ENCODE measurements at regions not wholly inside any gene's neighbourhood (a gene's known extent, or its start where the extent isn't known, plus 50 kb on each side); places are given as distances from the start of the nearest gene placed in this dataset.

DNA sequence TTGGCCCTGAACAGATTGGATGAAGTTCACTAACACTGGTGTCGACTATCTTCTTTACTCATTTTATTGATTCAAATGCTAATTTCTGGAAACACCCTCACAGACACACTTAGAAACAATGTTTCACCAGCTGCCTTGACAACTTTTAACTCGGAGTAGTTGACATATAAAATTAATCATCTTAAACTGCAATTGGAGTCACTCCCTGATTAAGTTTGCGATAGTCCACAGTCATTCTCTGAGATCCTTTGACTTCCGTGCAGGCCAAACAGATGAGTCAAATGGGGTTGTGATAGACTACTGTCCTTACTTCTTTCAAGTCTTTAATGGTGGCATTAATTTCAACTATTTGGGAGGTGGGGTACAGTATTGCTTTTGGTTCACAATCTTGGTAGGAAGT lies 114.4 kb upstream of the PCSK1 start:
- TF ChIP-seq KDM1A (IDR thresholded peaks at IDR 0.05; ENCODE audit: low read depth): no peak
- TF ChIP-seq NR3C1 (IDR thresholded peaks at IDR 0.05): no peak
- TF ChIP-seq, protein P1, sequence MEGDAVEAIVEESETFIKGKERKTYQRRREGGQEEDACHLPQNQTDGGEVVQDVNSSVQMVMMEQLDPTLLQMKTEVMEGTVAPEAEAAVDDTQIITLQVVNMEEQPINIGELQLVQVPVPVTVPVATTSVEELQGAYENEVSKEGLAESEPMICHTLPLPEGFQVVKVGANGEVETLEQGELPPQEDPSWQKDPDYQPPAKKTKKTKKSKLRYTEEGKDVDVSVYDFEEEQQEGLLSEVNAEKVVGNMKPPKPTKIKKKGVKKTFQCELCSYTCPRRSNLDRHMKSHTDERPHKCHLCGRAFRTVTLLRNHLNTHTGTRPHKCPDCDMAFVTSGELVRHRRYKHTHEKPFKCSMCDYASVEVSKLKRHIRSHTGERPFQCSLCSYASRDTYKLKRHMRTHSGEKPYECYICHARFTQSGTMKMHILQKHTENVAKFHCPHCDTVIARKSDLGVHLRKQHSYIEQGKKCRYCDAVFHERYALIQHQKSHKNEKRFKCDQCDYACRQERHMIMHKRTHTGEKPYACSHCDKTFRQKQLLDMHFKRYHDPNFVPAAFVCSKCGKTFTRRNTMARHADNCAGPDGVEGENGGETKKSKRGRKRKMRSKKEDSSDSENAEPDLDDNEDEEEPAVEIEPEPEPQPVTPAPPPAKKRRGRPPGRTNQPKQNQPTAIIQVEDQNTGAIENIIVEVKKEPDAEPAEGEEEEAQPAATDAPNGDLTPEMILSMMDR (IDR thresholded peaks at IDR 0.05): no peak
- TF ChIP-seq CEBPB (IDR thresholded peaks at IDR 0.05): no peak
- TF ChIP-seq, protein P2, sequence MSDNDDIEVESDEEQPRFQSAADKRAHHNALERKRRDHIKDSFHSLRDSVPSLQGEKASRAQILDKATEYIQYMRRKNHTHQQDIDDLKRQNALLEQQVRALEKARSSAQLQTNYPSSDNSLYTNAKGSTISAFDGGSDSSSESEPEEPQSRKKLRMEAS (IDR thresholded peaks at IDR 0.05): no peak
- TF ChIP-seq RFX5 (IDR thresholded peaks at IDR 0.05): no peak
- TF ChIP-seq RAD21 (conservative IDR thresholded peaks at IDR 0.05 in 1 of 2, IDR thresholded peaks at IDR 0.05 in 1 of 2): no peak
- no peak for TF ChIP-seq EP300 (IDR thresholded peaks at IDR 0.05)
- no peak for TF ChIP-seq MAFK (IDR thresholded peaks at IDR 0.05; ENCODE audit: partially characterized antibody)
- no peak for TF ChIP-seq ZC3H11A (IDR thresholded peaks at IDR 0.05)
- TF ChIP-seq, protein P3, sequence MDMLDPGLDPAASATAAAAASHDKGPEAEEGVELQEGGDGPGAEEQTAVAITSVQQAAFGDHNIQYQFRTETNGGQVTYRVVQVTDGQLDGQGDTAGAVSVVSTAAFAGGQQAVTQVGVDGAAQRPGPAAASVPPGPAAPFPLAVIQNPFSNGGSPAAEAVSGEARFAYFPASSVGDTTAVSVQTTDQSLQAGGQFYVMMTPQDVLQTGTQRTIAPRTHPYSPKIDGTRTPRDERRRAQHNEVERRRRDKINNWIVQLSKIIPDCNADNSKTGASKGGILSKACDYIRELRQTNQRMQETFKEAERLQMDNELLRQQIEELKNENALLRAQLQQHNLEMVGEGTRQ (IDR thresholded peaks at IDR 0.05): no peak
- TF ChIP-seq POLR2A (IDR thresholded peaks at IDR 0.05; ENCODE audit: low read length): no peak
- TF ChIP-seq, protein P4, sequence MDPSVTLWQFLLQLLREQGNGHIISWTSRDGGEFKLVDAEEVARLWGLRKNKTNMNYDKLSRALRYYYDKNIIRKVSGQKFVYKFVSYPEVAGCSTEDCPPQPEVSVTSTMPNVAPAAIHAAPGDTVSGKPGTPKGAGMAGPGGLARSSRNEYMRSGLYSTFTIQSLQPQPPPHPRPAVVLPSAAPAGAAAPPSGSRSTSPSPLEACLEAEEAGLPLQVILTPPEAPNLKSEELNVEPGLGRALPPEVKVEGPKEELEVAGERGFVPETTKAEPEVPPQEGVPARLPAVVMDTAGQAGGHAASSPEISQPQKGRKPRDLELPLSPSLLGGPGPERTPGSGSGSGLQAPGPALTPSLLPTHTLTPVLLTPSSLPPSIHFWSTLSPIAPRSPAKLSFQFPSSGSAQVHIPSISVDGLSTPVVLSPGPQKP (IDR thresholded peaks at IDR 0.05; ENCODE audit: low read depth, low read length): no peak
- TF ChIP-seq, protein P5, sequence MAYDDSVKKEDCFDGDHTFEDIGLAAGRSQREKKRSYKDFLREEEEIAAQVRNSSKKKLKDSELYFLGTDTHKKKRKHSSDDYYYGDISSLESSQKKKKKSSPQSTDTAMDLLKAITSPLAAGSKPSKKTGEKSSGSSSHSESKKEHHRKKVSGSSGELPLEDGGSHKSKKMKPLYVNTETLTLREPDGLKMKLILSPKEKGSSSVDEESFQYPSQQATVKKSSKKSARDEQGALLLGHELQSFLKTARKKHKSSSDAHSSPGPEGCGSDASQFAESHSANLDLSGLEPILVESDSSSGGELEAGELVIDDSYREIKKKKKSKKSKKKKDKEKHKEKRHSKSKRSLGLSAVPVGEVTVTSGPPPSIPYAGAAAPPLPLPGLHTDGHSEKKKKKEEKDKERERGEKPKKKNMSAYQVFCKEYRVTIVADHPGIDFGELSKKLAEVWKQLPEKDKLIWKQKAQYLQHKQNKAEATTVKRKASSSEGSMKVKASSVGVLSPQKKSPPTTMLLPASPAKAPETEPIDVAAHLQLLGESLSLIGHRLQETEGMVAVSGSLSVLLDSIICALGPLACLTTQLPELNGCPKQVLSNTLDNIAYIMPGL (CRISPR knock-in tag; IDR thresholded peaks at IDR 0.05; ENCODE audit: borderline replicate concordance): no peak
